Tibial nerve (tissue), 4 donors: ENCODE measurements at regions not wholly inside any gene's neighbourhood (a gene's known extent, or its start where the extent isn't known, plus 50 kb on each side); places are given as distances from the start of the nearest gene placed in this dataset.

ENCODE experiments used
- EP300 ChIP-seq, 2 donors: sonication (generic); formaldehyde crosslinking; IDR thresholded peaks; one replicate each; pipeline ENCODE4 v1.6.1; 2017; ENCODE audit warnings: antibody characterized with exemption in 2 of 2, mild to moderate bottlenecking in 1 of 2
- POLR2A ChIP-seq, 2 donors: fragments of 450-650 bp; IDR thresholded peaks; one replicate each; pipeline ENCODE4 v1.6.1; 2017; ENCODE audit warnings: antibody characterized with exemption in 2 of 2, mild to moderate bottlenecking in 2 of 2, moderate library complexity in 2 of 2
- TF ChIP-seq, protein P1 (sequence below), 5 experiments: fragments of 200-600 bp in 3 of 5; fragments of 450-650 bp in 2 of 5; sonication (generic) in 3 of 5; IDR thresholded peaks; one replicate each; pipeline ENCODE4 v1.5.1; 2016 to 2019; ENCODE audit warnings: antibody characterized with exemption in 5 of 5, mild to moderate bottlenecking in 3 of 5, moderate library complexity in 2 of 5

DNA sequence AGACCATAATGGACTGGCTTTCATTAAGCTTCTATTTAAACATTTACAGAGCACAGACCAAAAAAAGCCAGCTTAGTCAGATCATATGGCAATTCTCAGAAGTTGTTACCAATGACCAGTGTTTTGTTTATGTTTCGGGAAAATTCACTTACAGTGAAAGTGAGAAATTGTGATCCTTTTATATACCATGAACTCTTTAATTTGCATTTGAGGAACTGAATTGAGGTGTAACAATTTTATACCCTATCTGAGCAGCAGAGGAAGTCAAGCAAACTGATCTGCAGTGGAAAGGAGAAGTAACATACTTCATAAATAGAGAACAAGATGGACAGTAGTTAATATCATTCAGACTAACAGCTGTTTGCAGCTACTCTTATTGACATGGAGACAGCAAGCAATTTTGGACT lies 97.1 kb downstream of the TMA16 start:
- TF ChIP-seq EP300 (IDR thresholded peaks at IDR 0.05) (peak in 1 of 2 donors; percentile 13), POLR2A (IDR thresholded peaks at IDR 0.05) (no peak)
- TF ChIP-seq, protein P1, sequence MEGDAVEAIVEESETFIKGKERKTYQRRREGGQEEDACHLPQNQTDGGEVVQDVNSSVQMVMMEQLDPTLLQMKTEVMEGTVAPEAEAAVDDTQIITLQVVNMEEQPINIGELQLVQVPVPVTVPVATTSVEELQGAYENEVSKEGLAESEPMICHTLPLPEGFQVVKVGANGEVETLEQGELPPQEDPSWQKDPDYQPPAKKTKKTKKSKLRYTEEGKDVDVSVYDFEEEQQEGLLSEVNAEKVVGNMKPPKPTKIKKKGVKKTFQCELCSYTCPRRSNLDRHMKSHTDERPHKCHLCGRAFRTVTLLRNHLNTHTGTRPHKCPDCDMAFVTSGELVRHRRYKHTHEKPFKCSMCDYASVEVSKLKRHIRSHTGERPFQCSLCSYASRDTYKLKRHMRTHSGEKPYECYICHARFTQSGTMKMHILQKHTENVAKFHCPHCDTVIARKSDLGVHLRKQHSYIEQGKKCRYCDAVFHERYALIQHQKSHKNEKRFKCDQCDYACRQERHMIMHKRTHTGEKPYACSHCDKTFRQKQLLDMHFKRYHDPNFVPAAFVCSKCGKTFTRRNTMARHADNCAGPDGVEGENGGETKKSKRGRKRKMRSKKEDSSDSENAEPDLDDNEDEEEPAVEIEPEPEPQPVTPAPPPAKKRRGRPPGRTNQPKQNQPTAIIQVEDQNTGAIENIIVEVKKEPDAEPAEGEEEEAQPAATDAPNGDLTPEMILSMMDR (IDR thresholded peaks at IDR 0.05) = no peak
